HG02938 (cell line): ENCODE measurements at regions not wholly inside any gene's neighbourhood (a gene's known extent, or its start where the extent isn't known, plus 50 kb on each side); places are given as distances from the start of the nearest gene placed in this dataset.
"Not testable (repeated sequence)": the region's sequence is repeated elsewhere in the genome, so short reads cannot be mapped to it uniquely, and the experiment has no call there.

Experiments
- ATAC-seq: cut with Tn5 transposase; IDR thresholded peaks from one replicate; pipeline ENCODE4 v1.9.1; 2021; ENCODE audit warnings: mild to moderate bottlenecking, moderate library complexity; ENCODE audit not compliant: unreplicated experiment

DNA sequence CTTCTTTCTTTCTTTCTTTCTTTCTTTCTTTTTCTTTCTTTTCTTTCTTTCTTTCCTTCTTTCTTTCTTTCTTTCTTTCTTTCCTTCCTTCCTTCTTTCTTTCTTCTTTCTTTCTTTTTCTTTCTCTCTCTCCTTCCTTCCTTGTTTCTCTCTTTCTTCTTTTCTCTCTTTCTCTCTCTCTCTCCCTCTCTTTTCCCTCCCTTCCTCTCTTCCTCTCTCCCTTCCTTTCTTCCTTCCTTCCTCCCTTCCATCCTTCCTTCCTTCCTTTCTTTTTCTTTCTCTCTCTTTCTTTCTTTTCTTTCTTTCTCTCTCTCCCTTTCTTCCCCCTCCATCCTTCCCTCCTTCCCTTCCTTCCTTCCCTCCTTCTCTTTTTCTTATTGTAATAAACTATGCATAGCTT lies 105.5 kb downstream of the ZBTB18 start:
- not testable (repeated sequence) for ATAC-seq

DNA sequence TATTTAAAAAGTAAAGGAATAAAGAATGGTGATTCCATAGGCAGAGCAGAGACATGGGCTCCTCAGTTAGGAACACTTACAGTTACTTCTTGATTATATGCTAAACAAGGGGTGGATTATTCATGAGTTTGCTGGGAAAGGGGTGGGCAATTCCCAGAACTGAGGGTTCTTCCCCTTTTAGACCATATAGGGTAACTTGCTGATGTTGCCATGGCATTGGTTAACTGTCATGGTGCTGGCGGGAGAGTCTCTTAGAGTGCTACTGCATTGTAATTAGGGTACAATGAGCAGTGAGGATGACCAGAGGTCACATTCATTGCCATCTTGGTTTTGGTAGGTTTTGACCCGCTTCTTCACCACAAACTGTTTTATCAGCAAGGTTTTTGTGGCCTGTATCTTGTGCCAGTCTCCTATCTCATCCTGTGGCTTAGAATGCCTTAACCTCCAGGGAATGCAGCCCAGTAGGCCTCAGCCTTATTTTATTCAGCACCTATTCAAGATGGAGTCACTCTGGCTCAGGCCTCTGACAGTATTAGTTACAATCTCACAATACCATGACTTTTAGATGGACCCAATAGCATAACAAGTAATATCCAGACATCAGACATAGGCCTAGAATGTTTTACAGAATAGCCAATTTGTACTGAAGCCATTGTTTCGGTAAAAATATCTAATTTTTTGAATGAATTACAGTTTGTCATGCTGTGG lies 106.8 kb downstream of the ZBTB18 start:
- no peak for ATAC-seq

DNA sequence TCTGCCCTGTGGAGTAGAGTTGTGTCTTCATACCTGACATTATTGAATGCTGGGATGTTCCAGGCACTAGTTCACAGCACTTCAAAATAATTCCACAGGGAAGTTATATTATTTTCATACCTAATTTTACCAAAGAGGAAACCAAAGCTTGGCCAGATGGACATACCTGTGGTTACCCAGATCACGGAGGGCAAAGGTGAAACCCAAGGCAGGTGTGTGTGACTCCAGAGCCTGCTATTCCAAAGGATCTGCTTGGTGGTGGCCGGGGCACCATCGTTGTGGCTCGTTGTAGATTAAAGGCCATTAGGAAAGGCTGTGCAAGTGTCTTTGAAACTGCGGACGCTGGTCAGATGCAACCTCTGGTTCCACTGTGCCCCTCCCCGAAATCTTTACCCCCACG lies 108.6 kb downstream of the ZBTB18 start:
- ATAC-seq = no peak

DNA sequence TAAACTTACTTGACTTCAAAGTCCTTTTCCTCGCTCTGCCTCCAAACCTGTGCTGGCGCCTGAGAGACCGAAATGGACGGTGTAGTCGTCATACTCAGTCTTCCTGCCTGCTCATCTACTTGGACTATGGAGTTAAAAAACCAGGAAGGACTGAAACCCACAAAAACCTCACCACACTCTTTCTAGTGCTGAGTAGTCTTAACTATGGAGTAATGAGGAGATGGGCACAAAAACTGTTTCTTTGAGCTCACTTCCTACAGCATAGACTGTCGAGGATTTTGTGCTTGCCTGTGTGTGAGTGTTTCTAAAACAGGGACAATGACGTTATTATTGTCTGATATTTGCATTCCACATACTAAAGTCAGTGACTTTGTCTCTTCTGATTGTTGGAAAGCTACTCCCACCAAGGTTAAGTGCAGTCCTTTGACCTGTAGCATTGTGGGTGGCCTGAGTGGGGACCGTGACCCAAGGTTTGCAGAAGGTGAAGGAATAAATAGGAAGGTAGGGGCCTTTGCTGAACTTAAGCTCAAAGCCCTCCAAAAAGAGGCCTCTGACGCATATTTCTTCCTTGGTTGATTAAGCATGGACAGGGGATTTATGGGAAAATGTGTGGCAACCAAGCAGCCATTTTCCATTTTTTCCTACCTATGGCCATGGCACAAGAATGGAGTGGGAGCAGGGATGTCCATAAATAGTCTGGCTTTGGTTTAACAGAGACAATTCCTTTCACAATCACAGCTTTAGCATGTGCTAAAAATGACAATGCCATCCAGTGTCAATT lies 109.6 kb downstream of the ZBTB18 start:
- ATAC-seq = no peak

DNA sequence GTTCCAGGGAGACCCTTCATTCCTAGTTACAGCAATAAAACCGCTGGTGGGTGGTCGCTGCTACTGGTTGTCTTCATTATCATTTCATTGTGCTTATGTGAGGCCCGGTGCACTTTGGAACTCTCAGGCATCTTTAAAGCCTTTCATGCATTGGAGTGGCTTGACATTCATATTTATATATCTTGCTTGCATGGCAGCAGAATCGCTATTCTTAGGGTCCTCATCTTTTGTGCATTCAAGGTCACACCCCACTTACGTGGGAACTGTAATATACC lies 110.1 kb downstream of the ZBTB18 start:
- no peak for ATAC-seq

DNA sequence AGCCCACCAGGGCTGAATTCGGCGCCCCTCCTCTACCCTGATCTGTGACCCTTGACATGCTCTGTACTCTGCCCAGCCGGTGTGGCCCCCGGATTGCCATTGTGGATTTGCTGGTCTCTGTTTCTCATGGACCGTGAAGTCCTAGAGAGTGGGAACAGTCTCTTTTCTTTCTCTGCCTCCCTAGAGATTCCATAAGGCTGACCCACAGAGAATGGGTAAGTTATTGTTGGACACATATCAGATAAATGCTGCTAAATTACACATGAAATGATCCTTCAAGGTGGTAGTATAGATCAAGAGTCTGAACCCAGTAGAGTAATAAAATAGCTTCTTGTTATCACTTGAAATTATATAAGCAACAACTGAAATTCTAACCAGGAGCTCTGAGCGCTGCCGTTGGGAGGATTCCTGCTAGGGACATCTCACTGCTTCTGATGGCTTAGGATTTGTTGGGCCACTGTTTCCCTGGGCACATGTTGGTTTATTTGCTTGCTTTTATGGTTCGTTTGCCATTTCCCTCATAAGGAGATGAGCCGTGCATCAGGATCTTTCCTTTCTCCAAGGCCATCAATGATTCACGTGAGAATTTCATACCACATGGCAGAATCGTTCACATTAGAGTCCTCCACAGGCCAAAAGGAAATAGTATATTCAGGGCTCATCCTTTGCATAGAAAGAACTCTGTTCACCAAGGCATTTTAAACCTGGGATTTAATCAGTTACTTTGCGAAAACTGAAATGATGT lies 111.9 kb downstream of the ZBTB18 start:
- ATAC-seq = no peak

DNA sequence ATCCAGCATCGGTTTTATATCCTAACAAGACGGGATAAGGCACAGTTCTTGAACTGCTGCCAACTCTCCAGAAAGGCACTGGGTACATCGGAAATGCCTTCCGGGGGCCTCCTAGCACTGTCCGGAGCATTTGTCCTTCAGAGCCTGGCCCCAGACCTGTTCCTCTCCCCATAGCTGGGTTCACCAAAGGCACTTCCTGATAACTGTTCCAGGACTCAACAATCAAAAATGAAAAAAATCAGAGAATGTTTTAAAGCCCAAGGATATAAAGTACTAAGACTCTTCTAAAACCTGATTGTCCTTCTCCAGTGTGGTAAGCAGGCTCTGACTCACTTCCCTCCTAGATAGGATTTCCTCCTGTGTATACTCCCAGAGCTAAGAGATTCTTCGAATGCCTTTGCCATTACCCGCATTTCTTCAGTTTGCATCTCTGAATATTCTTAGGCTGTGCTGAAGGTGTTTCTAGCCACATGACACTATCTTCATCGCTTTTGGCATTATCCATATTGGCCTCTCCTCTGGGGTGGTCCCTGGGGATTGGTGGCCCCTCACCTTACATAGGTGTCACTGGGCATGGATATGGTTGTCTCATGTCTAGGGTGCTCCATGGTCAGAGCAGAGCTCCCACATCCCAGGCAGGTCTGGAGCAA lies 112.9 kb downstream of the ZBTB18 start:
- ATAC-seq = no peak

DNA sequence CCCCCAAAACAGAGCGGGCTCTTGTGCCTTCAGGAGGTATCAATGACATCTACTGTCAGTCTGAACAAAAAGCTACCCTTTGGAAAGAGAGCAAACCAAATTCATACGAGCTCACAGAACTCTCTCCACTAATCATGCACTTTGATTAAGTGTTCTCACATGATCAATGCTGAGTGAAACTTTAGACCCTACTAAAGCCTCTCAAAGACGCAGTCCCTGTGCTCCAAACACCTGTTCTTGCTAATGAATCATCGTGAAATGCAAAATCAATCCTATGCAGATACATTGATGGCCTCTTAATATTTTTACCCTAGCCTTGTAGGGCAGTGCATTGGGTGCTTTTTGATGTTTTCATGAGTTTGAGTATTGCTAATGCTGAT lies 113.4 kb downstream of the ZBTB18 start:
- no peak for ATAC-seq

DNA sequence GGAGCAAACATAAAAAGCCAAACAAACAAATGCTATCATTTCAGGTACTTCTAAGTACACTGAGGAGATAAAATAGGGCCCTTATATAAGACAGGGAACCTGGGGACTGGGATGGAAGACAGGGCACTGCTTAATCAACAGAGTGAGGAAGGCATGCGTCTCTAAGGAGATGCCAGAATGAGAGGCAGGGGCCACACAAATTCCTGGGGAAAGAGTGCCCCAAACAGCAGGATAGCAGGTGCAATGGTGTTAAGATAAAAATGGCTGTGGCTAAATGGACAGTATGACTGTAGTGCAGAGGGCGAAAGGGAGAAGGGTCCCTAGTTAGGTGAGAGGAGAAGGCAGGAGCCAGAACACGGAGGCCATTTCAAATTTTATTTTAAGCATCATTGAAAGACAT lies 113.9 kb downstream of the ZBTB18 start:
- no peak for ATAC-seq

DNA sequence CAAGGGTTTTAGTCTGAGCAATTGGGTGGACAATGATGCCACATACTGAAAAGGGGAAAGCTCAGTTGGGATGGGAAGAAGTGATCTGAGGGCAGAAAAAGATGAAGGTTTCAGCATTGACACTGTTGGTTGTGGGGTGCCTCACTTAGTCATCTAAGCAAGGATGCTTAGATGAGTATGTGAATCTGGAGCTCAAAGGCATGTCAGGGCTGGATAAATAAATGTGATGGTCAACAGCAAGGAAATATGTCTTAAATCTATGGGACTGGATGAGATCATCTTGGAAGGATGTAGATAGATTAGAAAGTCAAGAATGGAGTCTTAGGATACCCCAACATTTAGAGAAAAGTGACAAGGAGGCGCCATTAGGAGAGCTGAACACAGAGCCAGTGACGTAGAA lies 114.6 kb downstream of the ZBTB18 start:
- no peak for ATAC-seq

DNA sequence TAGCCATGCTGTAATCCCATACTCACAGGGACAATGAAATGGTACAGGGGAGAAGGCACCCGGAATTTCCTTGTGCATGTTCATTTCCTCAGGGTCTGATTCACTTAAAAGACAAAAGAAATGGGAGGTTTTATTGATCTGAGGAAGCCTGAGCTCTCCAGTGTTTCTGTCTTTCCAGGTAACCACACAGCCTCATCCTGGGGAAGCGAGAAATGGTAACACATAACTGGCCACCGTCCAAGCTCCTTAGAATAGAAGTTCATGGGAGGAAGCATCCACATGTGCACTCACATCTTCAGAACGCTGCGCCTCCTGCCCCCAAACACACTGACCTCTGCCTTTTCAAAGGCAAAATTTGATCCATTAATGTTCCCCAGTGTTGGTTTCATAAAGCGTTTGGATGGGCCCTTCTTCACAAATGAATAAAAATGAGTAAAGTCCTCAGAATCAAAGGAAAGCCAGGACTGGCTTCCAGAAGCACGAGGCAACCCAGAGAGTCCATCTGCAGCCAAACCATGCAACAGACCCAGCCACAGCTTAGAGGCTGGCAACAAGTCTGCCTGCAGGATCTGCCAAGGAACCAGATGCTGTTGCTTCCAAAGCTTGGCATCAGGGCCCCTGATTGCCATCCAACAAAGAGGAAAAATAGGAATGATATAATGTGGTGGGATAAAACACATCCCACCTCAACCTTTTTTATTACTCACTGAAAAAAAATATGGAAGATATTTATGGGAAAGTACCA lies 120.3 kb downstream of the ZBTB18 start:
- no peak for ATAC-seq

DNA sequence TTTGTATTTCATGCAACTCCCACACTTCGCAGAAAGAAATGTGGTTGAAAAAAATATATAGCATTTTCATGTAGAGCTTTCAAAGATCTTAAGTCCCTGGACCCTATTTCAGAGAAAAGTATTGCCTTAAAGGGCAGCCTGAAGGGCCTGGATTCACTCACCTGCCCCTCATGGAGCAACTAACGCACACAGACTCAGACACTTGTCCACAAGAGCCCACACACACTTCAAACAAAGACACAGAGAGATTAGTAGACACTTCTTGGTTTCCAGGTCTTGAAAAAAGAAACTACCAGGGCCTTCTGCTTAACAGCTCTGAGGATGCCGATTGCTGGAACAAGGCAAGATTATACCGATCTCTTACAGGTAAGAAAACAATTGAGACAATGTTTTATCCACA lies 122.2 kb downstream of the ZBTB18 start:
- ATAC-seq = no peak

DNA sequence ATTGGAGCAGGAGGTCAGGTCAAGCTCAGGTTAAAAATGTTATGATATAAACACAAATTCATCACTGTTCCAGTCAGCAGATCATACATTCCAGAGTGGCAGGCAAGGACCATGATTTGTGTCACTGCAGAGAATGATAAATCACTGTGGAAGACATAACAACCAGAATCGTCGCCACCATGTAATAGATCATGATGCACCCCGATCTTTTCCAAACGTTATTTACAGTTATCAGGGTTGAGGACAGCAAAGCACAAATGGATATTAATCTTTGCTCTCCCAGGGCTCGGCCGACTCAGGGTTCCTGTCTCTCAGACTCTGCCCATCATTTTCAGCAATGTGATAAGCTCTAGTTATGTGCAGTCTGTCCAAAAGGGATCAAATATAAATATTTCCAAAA lies 122.7 kb downstream of the ZBTB18 start:
- no peak for ATAC-seq

DNA sequence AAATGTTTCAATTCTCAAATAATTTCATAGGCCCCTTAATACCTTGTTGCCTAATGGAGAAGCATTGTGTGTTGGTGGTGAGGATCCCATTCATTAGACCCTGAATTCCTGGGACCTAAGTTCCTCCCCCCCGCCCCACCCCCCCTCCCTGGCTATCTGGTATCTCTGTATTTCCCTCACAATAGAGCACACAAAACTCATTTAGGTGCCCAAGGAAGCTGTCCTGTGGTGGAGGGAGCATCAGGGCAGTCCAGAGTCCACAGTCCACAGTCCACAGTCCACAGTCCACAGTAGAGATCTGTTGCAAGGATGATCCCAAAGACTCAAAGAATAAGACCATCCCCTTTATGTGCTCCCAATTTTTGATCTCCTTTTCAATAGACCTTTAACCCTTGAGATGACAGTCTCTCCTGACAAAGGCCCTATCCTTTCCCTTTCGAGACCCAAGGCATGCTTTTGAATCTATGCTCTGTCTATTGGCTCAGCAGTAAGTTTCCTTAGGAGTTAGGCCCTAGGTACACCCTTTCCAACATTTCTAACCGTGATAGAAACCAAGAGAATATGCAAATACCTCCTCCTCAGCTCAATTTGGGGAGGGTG lies 123.9 kb downstream of the ZBTB18 start:
- ATAC-seq = no peak

DNA sequence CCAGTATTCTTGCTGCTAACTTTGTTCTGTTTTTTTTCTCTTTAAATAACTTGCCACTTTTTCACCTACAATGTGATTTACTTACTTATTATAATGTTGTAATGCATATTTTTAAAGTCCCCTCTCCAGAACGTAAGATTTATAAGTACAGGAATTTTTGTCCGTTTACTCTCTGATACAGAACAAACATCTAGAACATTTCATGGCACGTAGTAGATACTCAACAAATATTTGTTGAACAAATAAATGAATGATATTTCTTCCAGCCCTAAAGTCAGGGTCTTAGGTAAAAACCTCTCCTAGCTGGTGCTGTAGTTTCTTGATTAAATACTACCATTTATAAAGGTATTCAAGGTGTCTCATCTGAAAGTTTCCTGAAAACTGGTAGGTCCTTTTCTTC lies 125.1 kb downstream of the ZBTB18 start:
- no peak for ATAC-seq

DNA sequence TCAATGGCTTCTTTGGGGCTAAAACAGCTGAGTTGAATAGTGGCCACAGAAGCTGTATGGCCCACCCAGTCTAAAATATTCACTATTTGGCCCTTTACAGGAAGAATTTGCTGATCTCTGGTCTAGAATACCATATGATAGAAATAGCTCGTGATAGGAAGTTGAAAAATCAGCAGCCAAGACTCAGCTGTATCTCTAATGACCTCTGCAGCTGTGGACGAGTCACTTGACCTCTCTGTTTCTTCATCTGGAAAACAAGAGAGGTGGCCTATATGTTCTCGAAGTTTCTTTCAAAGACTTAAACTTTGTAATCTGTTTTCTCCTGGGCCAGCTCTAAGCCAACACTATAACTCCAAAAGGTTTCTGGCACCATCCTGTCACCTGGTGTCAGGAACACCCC lies 129.2 kb downstream of the ZBTB18 start:
- no peak for ATAC-seq

DNA sequence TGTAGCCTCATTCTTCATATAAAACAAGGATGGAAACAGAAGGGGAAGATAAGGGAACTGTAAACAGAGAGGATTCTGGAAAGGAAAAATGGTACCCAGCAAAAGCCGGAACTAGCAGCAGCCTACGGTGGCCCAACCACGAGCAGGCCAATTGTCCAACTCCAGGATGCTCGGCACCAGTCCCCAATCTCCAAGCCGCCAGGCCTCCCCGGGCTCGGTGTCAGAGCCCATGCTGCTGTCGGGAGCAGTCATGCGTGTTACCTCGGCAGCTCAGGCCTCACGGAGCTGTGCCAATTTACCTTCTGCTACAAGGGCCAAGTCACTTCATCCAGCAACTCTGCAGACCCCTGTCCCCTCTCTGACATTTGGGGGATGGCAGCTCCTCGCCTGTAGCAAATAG lies 130.8 kb downstream of the ZBTB18 start:
- ATAC-seq = no peak

DNA sequence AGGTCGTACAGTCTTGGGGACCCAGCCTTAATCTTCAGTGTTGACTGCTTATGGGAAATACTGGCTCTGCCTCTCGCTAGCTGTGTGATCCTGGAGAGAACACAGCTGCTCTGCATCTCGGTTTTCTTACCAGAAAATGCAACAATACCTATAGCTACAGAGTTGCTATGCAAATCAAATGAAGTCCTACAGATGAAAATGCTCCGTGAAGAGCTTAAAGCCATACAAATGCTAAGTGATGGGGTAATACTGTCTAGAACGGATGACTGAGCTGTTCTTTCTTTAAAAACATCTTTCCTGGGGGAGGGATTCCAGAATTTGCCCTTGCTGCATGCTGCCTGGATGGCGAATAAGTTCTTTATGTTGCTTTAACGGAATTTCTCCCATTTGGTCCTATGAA lies 132.0 kb downstream of the ZBTB18 start:
- no peak for ATAC-seq

DNA sequence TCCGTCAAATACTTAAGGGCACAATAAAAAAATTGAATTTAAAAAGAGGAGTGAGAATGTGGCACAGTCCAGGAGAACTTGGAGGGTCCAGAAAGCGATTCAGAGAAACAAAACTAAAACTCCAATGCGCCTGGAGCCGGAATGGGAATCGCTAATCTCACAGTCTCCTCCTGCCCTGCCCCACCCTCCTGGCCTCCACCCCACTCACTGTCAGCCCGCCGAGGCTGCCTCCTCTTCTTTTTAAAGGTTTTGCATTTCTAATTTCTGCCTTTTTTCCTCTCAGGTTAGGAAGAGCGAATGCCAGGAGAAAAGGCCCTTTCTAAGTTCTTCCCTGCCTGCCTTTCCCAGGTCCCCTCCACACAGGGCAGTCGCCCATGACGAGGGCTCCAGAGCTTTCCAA lies 135.3 kb downstream of the ZBTB18 start:
- ATAC-seq = no peak

DNA sequence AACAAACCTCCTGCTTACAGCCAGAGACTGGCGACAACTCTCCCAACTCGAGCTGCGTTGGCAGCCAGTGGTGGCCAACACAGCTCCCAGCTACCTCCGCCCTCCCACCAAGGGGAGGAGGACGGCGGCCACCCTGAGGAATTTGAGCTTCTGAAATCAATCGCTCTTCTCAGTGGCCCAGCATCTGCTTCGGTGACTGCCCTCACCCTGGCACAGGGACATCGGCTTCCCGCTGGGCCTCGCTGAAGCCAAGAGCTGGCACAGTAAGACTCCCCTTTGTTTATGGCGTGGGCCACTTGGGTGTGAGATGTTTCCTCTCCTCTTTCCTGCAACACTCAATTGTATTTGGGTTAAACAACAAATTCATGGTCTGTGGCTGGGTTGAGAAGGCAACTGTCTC lies 136.2 kb downstream of the ZBTB18 start:
- ATAC-seq = no peak

DNA sequence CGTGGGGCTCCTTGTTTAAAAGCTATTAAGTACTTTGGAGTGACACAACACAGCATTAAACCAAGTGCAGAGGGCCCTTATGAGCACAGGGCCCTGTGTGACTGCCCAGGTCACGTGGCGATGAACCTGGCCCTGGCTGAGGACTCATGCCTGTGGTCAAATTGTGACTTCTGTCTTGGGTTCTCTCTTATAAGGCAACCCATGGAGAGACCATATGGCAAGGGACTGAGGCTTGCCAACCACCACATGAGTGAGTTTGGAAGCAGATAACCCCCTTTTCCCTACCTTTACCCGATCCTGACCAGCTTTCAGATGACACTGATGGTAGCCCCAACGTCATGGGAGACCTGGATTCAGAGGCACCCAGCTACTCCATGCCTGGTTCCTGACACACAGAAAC lies 140.5 kb downstream of the ZBTB18 start:
- ATAC-seq = no peak
